ENCODE measurements at regions not wholly inside any gene's neighbourhood (a gene's known extent, or its start where the extent isn't known, plus 50 kb on each side); places are given as distances from the start of the nearest gene placed in this dataset.

DNA sequence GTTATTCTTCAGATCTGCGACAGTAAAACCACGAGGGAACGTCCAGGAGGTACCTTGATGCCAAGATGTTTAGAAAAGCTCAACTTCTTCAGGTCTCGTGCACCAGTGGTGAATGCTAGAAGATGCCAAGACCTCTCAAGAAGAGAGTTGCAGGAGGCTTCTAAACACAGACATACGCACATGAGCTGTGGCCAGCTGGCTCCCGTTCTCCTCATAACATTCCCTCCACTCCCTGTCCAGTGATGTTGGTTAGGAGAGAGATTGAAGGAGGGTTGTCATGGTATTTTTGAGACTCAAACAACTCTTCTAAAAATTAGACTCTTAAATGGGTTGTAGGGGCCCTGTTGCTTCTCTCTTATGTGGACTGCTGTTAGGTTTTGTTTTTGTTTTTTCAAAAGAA is 184.3 kb downstream of the QDPR start:
- TF ChIP-seq, protein P1, sequence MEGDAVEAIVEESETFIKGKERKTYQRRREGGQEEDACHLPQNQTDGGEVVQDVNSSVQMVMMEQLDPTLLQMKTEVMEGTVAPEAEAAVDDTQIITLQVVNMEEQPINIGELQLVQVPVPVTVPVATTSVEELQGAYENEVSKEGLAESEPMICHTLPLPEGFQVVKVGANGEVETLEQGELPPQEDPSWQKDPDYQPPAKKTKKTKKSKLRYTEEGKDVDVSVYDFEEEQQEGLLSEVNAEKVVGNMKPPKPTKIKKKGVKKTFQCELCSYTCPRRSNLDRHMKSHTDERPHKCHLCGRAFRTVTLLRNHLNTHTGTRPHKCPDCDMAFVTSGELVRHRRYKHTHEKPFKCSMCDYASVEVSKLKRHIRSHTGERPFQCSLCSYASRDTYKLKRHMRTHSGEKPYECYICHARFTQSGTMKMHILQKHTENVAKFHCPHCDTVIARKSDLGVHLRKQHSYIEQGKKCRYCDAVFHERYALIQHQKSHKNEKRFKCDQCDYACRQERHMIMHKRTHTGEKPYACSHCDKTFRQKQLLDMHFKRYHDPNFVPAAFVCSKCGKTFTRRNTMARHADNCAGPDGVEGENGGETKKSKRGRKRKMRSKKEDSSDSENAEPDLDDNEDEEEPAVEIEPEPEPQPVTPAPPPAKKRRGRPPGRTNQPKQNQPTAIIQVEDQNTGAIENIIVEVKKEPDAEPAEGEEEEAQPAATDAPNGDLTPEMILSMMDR (IDR thresholded peaks at IDR 0.05) = no peak
- no peak for TF ChIP-seq POLR2A (IDR thresholded peaks at IDR 0.05)
